ENCODE measurements at regions not wholly inside any gene's neighbourhood (a gene's known extent, or its start where the extent isn't known, plus 50 kb on each side); places are given as distances from the start of the nearest gene placed in this dataset.

- Histone ChIP-seq H3K27me3 (replicated peaks in 1 of 4; ENCODE audit: control extremely low read depth in 1 of 4, control insufficient read depth in 3 of 4, insufficient read depth in 4 of 4, low read length in 3 of 4) (no peaks in the 10 kb centered on the region), H3K9ac (ENCODE audit: low read length) (no peak overlapping the region), H2AFZ (ENCODE audit: insufficient read depth, low read depth, low read length, poor library complexity, severe bottlenecking) (no peak overlapping the region), H3K27ac (ENCODE audit: low read length in 2 of 2) (no peak overlapping the region), H3K79me2 (ENCODE audit: control insufficient read depth, insufficient read depth, low read length) (no peaks in the 10 kb centered on the region), H4K20me1 (ENCODE audit: control insufficient read depth, insufficient read depth, low read length, poor library complexity, severe bottlenecking) (no peaks in the 10 kb centered on the region), H3K4me3 (ENCODE audit: control extremely low read depth in 1 of 5, extremely low read depth in 1 of 5, insufficient read depth in 1 of 5, low read depth in 2 of 5, low read length in 4 of 5) (no peak overlapping the region), H3K4me2 (replicated peaks; ENCODE audit: low read depth, low read length, poor library complexity, severe bottlenecking) (no peak overlapping the region), H3K4me1 (ENCODE audit: control insufficient read depth in 2 of 2, insufficient read depth in 2 of 2, low read length in 2 of 2) (no peaks in the 10 kb centered on the region), H3K36me3 (replicated peaks in 1 of 2; ENCODE audit: control extremely low read depth in 1 of 2, control insufficient read depth in 1 of 2, extremely low read depth in 1 of 2, insufficient read depth in 2 of 2, low read length in 1 of 2) (no peaks in the 10 kb centered on the region), H3K9me3 (ENCODE audit: control extremely low read depth in 1 of 3, control insufficient read depth in 2 of 3, insufficient read depth in 1 of 3, low read length in 2 of 3) (no peaks in the 10 kb centered on the region)
- no peaks in the 10 kb centered on the region for H3K4me1 Mint-ChIP-seq
- no peak overlapping the region for H3K27ac Mint-ChIP-seq
- H3K27me3 Mint-ChIP-seq = no peaks in the 10 kb centered on the region
- no CpG with 5 or more reads among the region's 3 CpGs for WGBS (ENCODE audit: insufficient coverage)
- ChIA-PET POLR2A (no interaction called here), CTCF (no interaction called here)
- H3K4me3 Mint-ChIP-seq = no peak overlapping the region
- H3K9me3 Mint-ChIP-seq (ENCODE audit: insufficient read depth) = no peaks in the 10 kb centered on the region
- TF ChIP-seq, protein P1, sequence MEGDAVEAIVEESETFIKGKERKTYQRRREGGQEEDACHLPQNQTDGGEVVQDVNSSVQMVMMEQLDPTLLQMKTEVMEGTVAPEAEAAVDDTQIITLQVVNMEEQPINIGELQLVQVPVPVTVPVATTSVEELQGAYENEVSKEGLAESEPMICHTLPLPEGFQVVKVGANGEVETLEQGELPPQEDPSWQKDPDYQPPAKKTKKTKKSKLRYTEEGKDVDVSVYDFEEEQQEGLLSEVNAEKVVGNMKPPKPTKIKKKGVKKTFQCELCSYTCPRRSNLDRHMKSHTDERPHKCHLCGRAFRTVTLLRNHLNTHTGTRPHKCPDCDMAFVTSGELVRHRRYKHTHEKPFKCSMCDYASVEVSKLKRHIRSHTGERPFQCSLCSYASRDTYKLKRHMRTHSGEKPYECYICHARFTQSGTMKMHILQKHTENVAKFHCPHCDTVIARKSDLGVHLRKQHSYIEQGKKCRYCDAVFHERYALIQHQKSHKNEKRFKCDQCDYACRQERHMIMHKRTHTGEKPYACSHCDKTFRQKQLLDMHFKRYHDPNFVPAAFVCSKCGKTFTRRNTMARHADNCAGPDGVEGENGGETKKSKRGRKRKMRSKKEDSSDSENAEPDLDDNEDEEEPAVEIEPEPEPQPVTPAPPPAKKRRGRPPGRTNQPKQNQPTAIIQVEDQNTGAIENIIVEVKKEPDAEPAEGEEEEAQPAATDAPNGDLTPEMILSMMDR (IDR thresholded peaks at IDR 0.05) = no peak
- no peak for TF ChIP-seq EZH2 (IDR thresholded peaks at IDR 0.05; ENCODE audit: borderline replicate concordance, insufficient read depth, low read depth, low read length, poor library complexity, severe bottlenecking)
- intact Hi-C loops (cut with micrococcal nuclease) = no loop called here
- ATAC-seq (ENCODE audit: low read depth) (no peak), DNase-seq (no peak)
Observed at GRCh38 chr2:145230546-145230945, 710.6 kb upstream of the ZEB2 start.

DNA sequence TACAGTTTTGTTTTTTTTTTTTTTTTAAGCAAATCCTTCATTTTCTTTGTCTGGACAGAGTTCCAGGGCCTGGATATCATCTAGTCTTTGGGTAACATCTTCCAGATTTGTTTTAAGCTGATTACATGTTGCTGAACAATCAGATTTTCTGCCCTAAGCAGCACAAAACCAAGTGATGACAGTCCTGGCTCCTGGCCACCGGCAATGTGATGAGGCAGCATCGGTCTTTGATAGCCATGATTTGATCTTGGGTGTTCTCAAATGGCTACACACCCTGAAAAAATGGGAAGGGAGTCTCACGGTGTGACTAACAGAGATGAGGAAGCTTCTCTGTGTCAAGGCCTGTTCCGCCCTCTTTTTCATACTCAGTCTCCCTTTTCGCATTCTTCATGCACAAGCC, 708.6 kb upstream of the ZEB2 start:
- Histone ChIP-seq H4K20me1 (ENCODE audit: control insufficient read depth, insufficient read depth, low read length, poor library complexity, severe bottlenecking) (no peaks in the 10 kb centered on the region), H3K79me2 (ENCODE audit: control insufficient read depth, insufficient read depth, low read length) (no peaks in the 10 kb centered on the region), H3K4me2 (replicated peaks; ENCODE audit: low read depth, low read length, poor library complexity, severe bottlenecking) (no peak overlapping the region), H3K9ac (ENCODE audit: low read length) (no peak overlapping the region), H3K36me3 (replicated peaks in 1 of 2; ENCODE audit: control extremely low read depth in 1 of 2, control insufficient read depth in 1 of 2, extremely low read depth in 1 of 2, insufficient read depth in 2 of 2, low read length in 1 of 2) (no peaks in the 10 kb centered on the region), H2AFZ (ENCODE audit: insufficient read depth, low read depth, low read length, poor library complexity, severe bottlenecking) (no peak overlapping the region), H3K4me3 (ENCODE audit: control extremely low read depth in 1 of 5, extremely low read depth in 1 of 5, insufficient read depth in 1 of 5, low read depth in 2 of 5, low read length in 4 of 5) (no peak overlapping the region), H3K9me3 (ENCODE audit: control extremely low read depth in 1 of 3, control insufficient read depth in 2 of 3, insufficient read depth in 1 of 3, low read length in 2 of 3) (no peaks in the 10 kb centered on the region), H3K27me3 (replicated peaks in 1 of 4; ENCODE audit: control extremely low read depth in 1 of 4, control insufficient read depth in 3 of 4, insufficient read depth in 4 of 4, low read length in 3 of 4) (no peaks in the 10 kb centered on the region), H3K4me1 (ENCODE audit: control insufficient read depth in 2 of 2, insufficient read depth in 2 of 2, low read length in 2 of 2) (no peaks in the 10 kb centered on the region), H3K27ac (ENCODE audit: low read length in 2 of 2) (no peak overlapping the region)
- intact Hi-C loops (cut with micrococcal nuclease) = no loop called here
- ChIA-PET CTCF (no interaction called here), POLR2A (no interaction called here)
- no peak overlapping the region for H3K27ac Mint-ChIP-seq
- no peak for ATAC-seq (ENCODE audit: low read depth)
- no peak for TF ChIP-seq EZH2 (IDR thresholded peaks at IDR 0.05; ENCODE audit: borderline replicate concordance, insufficient read depth, low read depth, low read length, poor library complexity, severe bottlenecking)
- TF ChIP-seq, protein P1 (IDR thresholded peaks at IDR 0.05) = no peak
- no peak overlapping the region for H3K4me3 Mint-ChIP-seq
- DNase-seq = no peak
- H3K27me3 Mint-ChIP-seq = no peaks in the 10 kb centered on the region
- H3K9me3 Mint-ChIP-seq (ENCODE audit: insufficient read depth) = no peaks in the 10 kb centered on the region
- 84% methylated on average over 3 of the region's 5 CpGs for WGBS (ENCODE audit: insufficient coverage)
- no peaks in the 10 kb centered on the region for H3K4me1 Mint-ChIP-seq
